HCT116 (cell line): ENCODE measurements at regions not wholly inside any gene's neighbourhood (a gene's known extent, or its start where the extent isn't known, plus 50 kb on each side); places are given as distances from the start of the nearest gene placed in this dataset.

Experiments used
- CBX3 ChIP-seq: IDR thresholded peaks from 2 replicates; pipeline ENCODE4 v1.6.1; 2012; ENCODE audit warnings: low read depth
- CEBPB ChIP-seq: IDR thresholded peaks from 2 replicates; pipeline ENCODE4 v1.6.1; 2012; ENCODE audit warnings: low read depth
- EZH2 ChIP-seq: fragments of 200-600 bp; sonication (generic); IDR thresholded peaks from 2 replicates; pipeline ENCODE4 v1.6.1; 2017; ENCODE audit warnings: antibody characterized with exemption, mixed run types
- JUND ChIP-seq: IDR thresholded peaks from 2 replicates; pipeline ENCODE4 v1.6.1; 2012
- POLR2A ChIP-seq: IDR thresholded peaks from 2 replicates; pipeline ENCODE4 v1.7.0; 2011; ENCODE audit warnings: borderline replicate concordance; ENCODE audit not compliant: insufficient read depth, insufficient read length; ENCODE audit errors: extremely low read depth
- POLR2AphosphoS5 ChIP-seq: IDR thresholded peaks from 2 replicates; pipeline ENCODE4 v1.6.1; 2011; ENCODE audit warnings: mild to moderate bottlenecking, low read depth, low read length, moderate library complexity
- RAD21 ChIP-seq: IDR thresholded peaks from 2 replicates; pipeline ENCODE4 v1.6.1; 2012; ENCODE audit warnings: low read depth, mild to moderate bottlenecking
- SP1 ChIP-seq: IDR thresholded peaks from 2 replicates; pipeline ENCODE4 v1.6.1; 2012; ENCODE audit warnings: low read depth
- YY1 ChIP-seq: IDR thresholded peaks from 2 replicates; pipeline ENCODE4 v1.6.1; 2011; ENCODE audit warnings: low read length, low read depth, moderate library complexity, mild to moderate bottlenecking; ENCODE audit not compliant: insufficient replicate concordance; ENCODE audit errors: extremely low read depth
- ZFX ChIP-seq: fragments of 450-650 bp; IDR thresholded peaks from 2 replicates; pipeline ENCODE4 v1.6.1; 2017
- TF ChIP-seq, protein P1 (sequence below), 3 experiments: fragments of 200-600 bp in 1 of 3; sonication (generic) in 1 of 3; IDR thresholded peaks in 2 of 3; conservative IDR thresholded peaks in 1 of 3; 2 replicates each; pipeline ENCODE4 v1.5.1; 2012 to 2017; ENCODE audit warnings: low read depth in 2 of 3, low read length in 2 of 3, antibody characterized with exemption in 1 of 3, borderline replicate concordance in 1 of 3, control low read depth in 1 of 3, mild to moderate bottlenecking in 1 of 3, mixed read lengths in 1 of 3, mixed run types in 1 of 3, moderate library complexity in 1 of 3; ENCODE audit not compliant: insufficient read depth in 1 of 3
- TF ChIP-seq, protein P2 (sequence below): IDR thresholded peaks from 2 replicates; pipeline ENCODE4 v1.6.1; 2012

DNA sequence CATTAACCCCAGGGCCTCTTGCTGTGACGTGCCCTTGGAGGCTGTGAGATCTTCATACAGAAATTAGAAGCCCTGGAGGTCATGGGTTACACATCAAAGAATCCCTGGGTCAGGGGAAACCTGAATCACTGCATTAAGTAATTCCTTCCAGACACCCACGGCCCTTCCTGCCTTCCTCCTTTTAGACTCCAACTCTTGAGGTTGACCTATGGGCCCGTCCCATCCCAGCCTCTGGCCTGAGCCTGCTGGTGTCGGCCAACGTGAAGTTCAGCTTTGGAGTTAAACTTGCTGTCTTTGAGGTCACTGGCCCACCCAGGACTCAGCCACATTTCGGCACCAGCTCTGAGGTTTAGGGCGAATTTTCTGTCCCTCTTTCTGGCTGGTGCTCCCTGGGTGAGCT is 198.3 kb downstream of the ACKR3 start:
- TF ChIP-seq, protein P1, sequence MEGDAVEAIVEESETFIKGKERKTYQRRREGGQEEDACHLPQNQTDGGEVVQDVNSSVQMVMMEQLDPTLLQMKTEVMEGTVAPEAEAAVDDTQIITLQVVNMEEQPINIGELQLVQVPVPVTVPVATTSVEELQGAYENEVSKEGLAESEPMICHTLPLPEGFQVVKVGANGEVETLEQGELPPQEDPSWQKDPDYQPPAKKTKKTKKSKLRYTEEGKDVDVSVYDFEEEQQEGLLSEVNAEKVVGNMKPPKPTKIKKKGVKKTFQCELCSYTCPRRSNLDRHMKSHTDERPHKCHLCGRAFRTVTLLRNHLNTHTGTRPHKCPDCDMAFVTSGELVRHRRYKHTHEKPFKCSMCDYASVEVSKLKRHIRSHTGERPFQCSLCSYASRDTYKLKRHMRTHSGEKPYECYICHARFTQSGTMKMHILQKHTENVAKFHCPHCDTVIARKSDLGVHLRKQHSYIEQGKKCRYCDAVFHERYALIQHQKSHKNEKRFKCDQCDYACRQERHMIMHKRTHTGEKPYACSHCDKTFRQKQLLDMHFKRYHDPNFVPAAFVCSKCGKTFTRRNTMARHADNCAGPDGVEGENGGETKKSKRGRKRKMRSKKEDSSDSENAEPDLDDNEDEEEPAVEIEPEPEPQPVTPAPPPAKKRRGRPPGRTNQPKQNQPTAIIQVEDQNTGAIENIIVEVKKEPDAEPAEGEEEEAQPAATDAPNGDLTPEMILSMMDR (IDR thresholded peaks at IDR 0.05 in 2 of 3, conservative IDR thresholded peaks at IDR 0.05 in 1 of 3; ENCODE audit: borderline replicate concordance in 1 of 3, insufficient read depth in 1 of 3, low read depth in 2 of 3, low read length in 2 of 3), result no peak
- TF ChIP-seq CEBPB (no peak), POLR2AphosphoS5 (no peak), POLR2A (no peak), EZH2 (no peak), JUND (no peak), CBX3 (no peak), RAD21 (no peak), ZFX (no peak), SP1 (no peak), YY1 (no peak)
- TF ChIP-seq, protein P2, sequence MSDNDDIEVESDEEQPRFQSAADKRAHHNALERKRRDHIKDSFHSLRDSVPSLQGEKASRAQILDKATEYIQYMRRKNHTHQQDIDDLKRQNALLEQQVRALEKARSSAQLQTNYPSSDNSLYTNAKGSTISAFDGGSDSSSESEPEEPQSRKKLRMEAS, result no peak
